Panc1 (cell line): ENCODE measurements at regions not wholly inside any gene's neighbourhood (a gene's known extent, or its start where the extent isn't known, plus 50 kb on each side); places are given as distances from the start of the nearest gene placed in this dataset.

Source experiments
- ATAC-seq: fragments of 200-7000 bp; cut with Tn5 transposase; 2 replicates; pipeline ENCODE4 v1.9.1; 2020; ENCODE audit warnings: mild to moderate bottlenecking, moderate library complexity
- BruUV-seq: library from RNA; stranded (reverse); fragments of 400-500 nt; replicated peaks from 2 replicates; lab custom pipeline; 2021; lab: Mats Ljungman, UMichigan
- CTCF ChIA-PET: fragments of 300-600 bp; sonication (Branson Sonifier 250); formaldehyde crosslinking; loops from one replicate; lab custom pipeline; 2022; ENCODE audit warnings: antibody characterized with exemption; lab: Charles Lee
- POLR2A ChIA-PET: fragments of 300-600 bp; sonication (Branson Sonifier 250); formaldehyde crosslinking; loops from one replicate; lab custom pipeline; 2022; ENCODE audit warnings: antibody characterized with exemption; lab: Charles Lee
- DNase-seq: peaks from one replicate; pipeline ENCODE4 v3.0.0-alpha.2; 2010; ENCODE audit warnings: low read depth, low spot score
- H3K27ac ChIP-seq: 2 replicates; pipeline ENCODE4 v1.5.1; 2011; ENCODE audit warnings: mild to moderate bottlenecking, low read length, inconsistent platforms
- H3K27me3 ChIP-seq: fragments of 200-500 bp; sonication (Bioruptor generic); 2 replicates; pipeline ENCODE4 v1.6.0; 2014; ENCODE audit warnings: low read length, inconsistent platforms; ENCODE audit not compliant: control insufficient read depth, insufficient read depth
- H3K36me3 ChIP-seq: fragments of 200-500 bp; sonication (Bioruptor generic); 2 replicates; pipeline ENCODE4 v1.5.1; 2014; ENCODE audit warnings: inconsistent platforms, mild to moderate bottlenecking, low read length, moderate library complexity; ENCODE audit not compliant: control insufficient read depth, insufficient read depth
- H3K4me1 ChIP-seq: 2 replicates; pipeline ENCODE4 v1.5.1; 2011; ENCODE audit warnings: inconsistent platforms, mild to moderate bottlenecking, low read length, moderate library complexity; ENCODE audit not compliant: control insufficient read depth, insufficient read depth
- H3K4me3 ChIP-seq, 2 experiments: 2 replicates each; pipeline ENCODE4 v1.5.1; 2011 to 2012; ENCODE audit warnings: low read depth in 2 of 2, low read length in 2 of 2, mild to moderate bottlenecking in 2 of 2, inconsistent platforms in 1 of 2, moderate library complexity in 1 of 2
- H3K9me3 ChIP-seq: fragments of 200-500 bp; sonication (Bioruptor generic); 2 replicates; pipeline ENCODE4 v1.5.1; 2014; ENCODE audit warnings: low read depth, mild to moderate bottlenecking, inconsistent platforms, low read length, moderate library complexity; ENCODE audit not compliant: control insufficient read depth, insufficient read depth
- CTCF ChIP-seq: fragments of 450-650 bp; IDR thresholded peaks from 2 replicates; pipeline ENCODE4 v1.5.1; 2017; ENCODE audit warnings: mild to moderate bottlenecking
- POLR2AphosphoS5 ChIP-seq: IDR thresholded peaks from 2 replicates; pipeline ENCODE4 v1.6.1; 2012; ENCODE audit warnings: mild to moderate bottlenecking, low read depth, low read length, moderate library complexity
- REST ChIP-seq, 2 experiments: IDR thresholded peaks; 2 replicates each; pipeline ENCODE4 v1.6.1; 2011 to 2012; ENCODE audit warnings: low read depth in 2 of 2, control low read depth in 1 of 2, low read length in 1 of 2, mild to moderate bottlenecking in 1 of 2, moderate library complexity in 1 of 2; ENCODE audit not compliant: insufficient read depth in 1 of 2
- SIN3A ChIP-seq: IDR thresholded peaks from 2 replicates; pipeline ENCODE4 v1.6.1; 2012; ENCODE audit warnings: low read depth, mild to moderate bottlenecking, low read length, moderate library complexity, borderline replicate concordance; ENCODE audit not compliant: insufficient read depth
- TCF7L2 ChIP-seq: IDR thresholded peaks from 2 replicates; pipeline ENCODE4 v1.6.1; 2011; ENCODE audit warnings: mild to moderate bottlenecking, low read depth, low read length, inconsistent platforms
- in situ Hi-C: cut with HindIII; loops from 2 replicates; pipeline ENCODE4 v1.10.0; 2016; ENCODE audit warnings: low sequenced_read_pairs, low pct_unique_long_range_greater_than_20kb
- intact Hi-C: fragments of 100-400 bp; cut with micrococcal nuclease; formaldehyde crosslinking; loops from one replicate; pipeline ENCODE4 v1.10.0; 2022; ENCODE audit not compliant: unreplicated experiment

DNA sequence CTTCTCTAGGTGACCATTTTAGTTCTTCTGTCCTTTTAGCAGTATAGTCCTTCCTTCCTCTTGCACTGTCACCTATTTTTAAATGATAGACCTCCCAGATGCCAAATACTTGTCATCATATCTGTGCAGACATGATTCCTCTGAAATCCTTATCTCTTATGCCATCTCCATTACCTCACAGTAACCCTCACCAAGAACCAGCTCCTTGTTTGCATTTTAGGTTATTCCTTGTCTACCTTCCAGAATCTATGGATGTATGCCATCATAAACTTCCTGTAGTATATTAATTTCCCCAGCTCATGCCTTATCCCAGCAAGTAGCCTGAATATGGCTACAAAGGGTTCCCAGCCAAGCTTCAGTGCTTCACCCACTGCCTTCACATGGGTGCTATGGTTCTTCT, 1347.2 kb downstream of the ROBO1 start:
- Histone ChIP-seq H3K4me3 (no peak overlapping the region), H3K9me3 (no peaks in the 10 kb centered on the region), H3K27ac (no peak overlapping the region), H3K36me3 (no peaks in the 10 kb centered on the region), H3K27me3 (no peaks in the 10 kb centered on the region), H3K4me1 (no peaks in the 10 kb centered on the region)
- no peak for DNase-seq
- intact Hi-C loops (no loop called here), in situ Hi-C loops (no loop called here)
- no peak for ATAC-seq
- TF ChIP-seq CTCF = no peak
- TF ChIP-seq REST (IDR thresholded peaks at IDR 0.05; ENCODE audit: insufficient read depth in 1 of 2, low read depth in 2 of 2, low read length in 1 of 2) = no peak
- TF ChIP-seq POLR2AphosphoS5 = no peak
- no peak for TF ChIP-seq TCF7L2
- no peak for TF ChIP-seq SIN3A
- no TSS peak for BruUV-seq
- POLR2A ChIA-PET = no interaction called here
- CTCF ChIA-PET = no interaction called here

DNA sequence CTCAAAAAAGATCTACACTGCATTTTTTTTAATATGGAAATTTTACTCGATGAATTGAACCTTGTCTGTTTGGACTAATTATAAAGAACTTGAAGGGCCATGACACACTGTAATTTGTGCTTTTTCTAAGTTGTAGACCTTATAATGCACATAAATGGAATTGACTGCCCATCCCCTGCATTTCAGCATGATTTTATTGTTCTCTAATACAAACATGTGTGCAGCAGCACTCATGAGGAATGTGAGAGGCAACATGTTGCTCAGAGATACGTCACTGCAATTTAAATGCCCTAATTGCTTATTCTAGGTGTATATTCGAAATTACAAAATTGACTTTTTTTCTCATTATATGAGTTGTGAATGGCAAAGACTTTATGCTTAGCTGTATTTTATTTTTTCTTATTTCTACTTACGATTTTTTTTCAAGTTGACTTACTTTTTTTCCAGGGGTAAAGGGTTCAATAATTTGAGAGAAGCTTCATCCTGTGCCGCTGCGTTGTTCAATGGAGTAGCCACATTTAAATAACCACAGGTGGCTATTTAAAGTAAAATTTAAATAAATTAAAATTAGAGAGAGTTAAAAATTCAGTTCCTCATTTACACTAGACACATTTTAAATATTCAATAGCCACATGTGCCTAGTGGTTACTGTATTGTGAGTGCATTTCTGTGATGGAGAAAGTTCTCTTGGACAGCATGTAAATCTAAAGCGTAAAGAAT, 1346.4 kb downstream of the ROBO1 start:
- Histone ChIP-seq H3K9me3 (no peaks in the 10 kb centered on the region), H3K36me3 (no peaks in the 10 kb centered on the region), H3K27me3 (no peaks in the 10 kb centered on the region), H3K27ac (no peak overlapping the region), H3K4me1 (no peaks in the 10 kb centered on the region), H3K4me3 (no peak overlapping the region)
- in situ Hi-C loops = no loop called here
- CTCF ChIA-PET = no interaction called here
- no peak for ATAC-seq
- DNase-seq = no peak
- POLR2A ChIA-PET = no interaction called here
- intact Hi-C loops = no loop called here
- TF ChIP-seq CTCF (no peak), REST (IDR thresholded peaks at IDR 0.05; ENCODE audit: insufficient read depth in 1 of 2, low read depth in 2 of 2, low read length in 1 of 2) (no peak), TCF7L2 (no peak), SIN3A (no peak), POLR2AphosphoS5 (no peak)
- BruUV-seq = no TSS peak
